AG04449 (cell line): ENCODE measurements at regions not wholly inside any gene's neighbourhood (a gene's known extent, or its start where the extent isn't known, plus 50 kb on each side); places are given as distances from the start of the nearest gene placed in this dataset.

ENCODE experiments used
- CTCF ChIA-PET: fragments of 350-600 bp; formaldehyde crosslinking; extraction: SDS; loops from one replicate; lab custom pipeline; 2021; ENCODE audit warnings: antibody characterized with exemption; lab: Yijun Ruan, JAX
- POLR2A ChIA-PET: fragments of 400-600, 350-600 bp; formaldehyde crosslinking; extraction: SDS; loops from one replicate; lab custom pipeline; 2020; ENCODE audit warnings: antibody characterized with exemption, inconsistent platforms; lab: Yijun Ruan, JAX
- DNase-seq: peaks from one replicate; pipeline ENCODE4 v3.0.0-alpha.2; 2010; ENCODE audit warnings: low read depth, low spot score
- H3K4me3 ChIP-seq: 2 replicates; pipeline ENCODE4 v1.5.1; 2011; ENCODE audit warnings: low read depth, mild to moderate bottlenecking, control low read depth, low read length
- CTCF ChIP-seq: IDR thresholded peaks from one replicate; pipeline ENCODE4 v1.5.1; 2011; ENCODE audit warnings: mild to moderate bottlenecking, moderate library complexity, low read length, control low read depth, inconsistent platforms; ENCODE audit not compliant: insufficient read depth; ENCODE audit errors: missing control alignments

- ChIA-PET POLR2A (no interaction called here), CTCF (no interaction called here)
- no peak for DNase-seq
- no peak overlapping the region for H3K4me3 ChIP-seq
- no peak for TF ChIP-seq CTCF
Measured at GRCh38 chr11:80390505-80390904, 949.7 kb upstream of the TENM4 start.

GRCh38 chr11:80388536-80388935 is 947.7 kb upstream of the TENM4 start:
- no peak for DNase-seq
- ChIA-PET POLR2A (no interaction called here), CTCF (no interaction called here)

GRCh38 chr11:80388130-80388529 is 947.3 kb upstream of the TENM4 start:
- DNase-seq = no peak
- no peak for TF ChIP-seq CTCF
- no peak overlapping the region for H3K4me3 ChIP-seq
- CTCF ChIA-PET = no interaction called here
- POLR2A ChIA-PET = no interaction called here

More at GRCh38 chr11:80388536-80388935, 947.7 kb upstream of the TENM4 start:
- H3K4me3 ChIP-seq = no peak overlapping the region
- no peak for TF ChIP-seq CTCF

- ChIA-PET CTCF (no interaction called here), POLR2A (no interaction called here)
- no peak for TF ChIP-seq CTCF
- no peak overlapping the region for H3K4me3 ChIP-seq
- DNase-seq = no peak
Measured at GRCh38 chr11:80383655-80384054, 942.8 kb upstream of the TENM4 start.

- no peak for TF ChIP-seq CTCF
- POLR2A ChIA-PET = no interaction called here
- CTCF ChIA-PET = no interaction called here
- no peak overlapping the region for H3K4me3 ChIP-seq
- DNase-seq = no peak
Measured at GRCh38 chr11:80379620-80380278, 938.9 kb upstream of the TENM4 start.

GRCh38 chr11:80371931-80372330 is 931.1 kb upstream of the TENM4 start:
- POLR2A ChIA-PET = no interaction called here
- no peak for TF ChIP-seq CTCF
- CTCF ChIA-PET = no interaction called here

More at GRCh38 chr11:80371931-80372330, 931.1 kb upstream of the TENM4 start:
- no peak for DNase-seq
- H3K4me3 ChIP-seq = no peak overlapping the region
